T-helper 2 cell (primary cell): ENCODE measurements at regions not wholly inside any gene's neighbourhood (a gene's known extent, or its start where the extent isn't known, plus 50 kb on each side); places are given as distances from the start of the nearest gene placed in this dataset.

Source experiments
- DNase-seq, 5 experiments: peaks; one replicate each; pipeline versions ENCODE4 v3.0.0 to v3.0.0-alpha.2; 2012 to 2022

- DNase-seq: no peak
These were observed 173.6 kb downstream of the CDC5L start for GRCh38 chr6:44561060-44561623.

GRCh38 chr6:44561832-44562665 lies 174.5 kb downstream of the CDC5L start:
- no peak for DNase-seq

GRCh38 chr6:44563397-44563796 lies 175.9 kb downstream of the CDC5L start:
- DNase-seq: peak in 1 of 5 experiments; percentile 37

- no peak for DNase-seq
These were observed 177.5 kb downstream of the CDC5L start for GRCh38 chr6:44564906-44565524.

- DNase-seq: no peak
These were observed 179.9 kb downstream of the CDC5L start for GRCh38 chr6:44567406-44567805.

DNA sequence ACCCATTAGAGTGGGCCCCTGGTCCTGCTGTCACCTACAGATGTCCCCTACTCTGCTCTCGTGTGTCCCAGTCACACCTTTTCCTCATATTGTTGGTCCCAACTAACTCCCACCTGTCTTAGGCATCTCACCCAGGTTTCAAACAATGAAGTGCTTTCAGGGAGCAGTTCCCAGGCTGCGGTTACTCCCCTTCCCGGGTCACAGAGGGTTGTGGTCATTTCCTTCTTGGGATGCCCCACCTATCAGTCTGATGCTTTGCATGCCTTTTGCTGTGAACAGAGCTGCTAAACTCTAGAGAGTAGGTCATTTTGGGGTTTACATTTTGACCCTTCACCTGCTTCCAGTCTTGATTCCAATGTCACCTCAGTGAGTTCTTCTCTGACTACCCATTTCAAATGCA lies 181.6 kb downstream of the CDC5L start:
- DNase-seq: no peak

GRCh38 chr6:44569931-44570385 lies 182.5 kb downstream of the CDC5L start:
- DNase-seq: no peak

DNA sequence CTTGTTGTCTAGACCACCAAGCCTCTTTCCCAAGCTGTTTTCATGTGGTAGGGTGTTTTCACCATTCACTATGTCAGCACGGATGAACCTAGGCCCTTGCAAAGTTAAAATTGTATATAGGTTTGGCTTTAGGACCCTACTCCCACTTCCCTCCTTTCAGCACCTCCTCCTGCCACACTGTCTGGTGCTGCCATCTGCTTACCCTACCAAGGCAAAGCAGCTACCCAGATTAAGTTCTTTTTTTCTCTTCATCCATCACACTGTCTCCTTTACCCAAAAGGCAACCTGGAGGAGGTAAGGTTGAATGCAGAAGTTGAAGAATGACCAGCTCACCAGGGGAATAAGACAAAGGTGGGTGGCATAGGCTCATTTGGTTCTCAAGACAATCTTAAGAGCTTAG lies 184.0 kb downstream of the CDC5L start:
- DNase-seq: no peak

DNA sequence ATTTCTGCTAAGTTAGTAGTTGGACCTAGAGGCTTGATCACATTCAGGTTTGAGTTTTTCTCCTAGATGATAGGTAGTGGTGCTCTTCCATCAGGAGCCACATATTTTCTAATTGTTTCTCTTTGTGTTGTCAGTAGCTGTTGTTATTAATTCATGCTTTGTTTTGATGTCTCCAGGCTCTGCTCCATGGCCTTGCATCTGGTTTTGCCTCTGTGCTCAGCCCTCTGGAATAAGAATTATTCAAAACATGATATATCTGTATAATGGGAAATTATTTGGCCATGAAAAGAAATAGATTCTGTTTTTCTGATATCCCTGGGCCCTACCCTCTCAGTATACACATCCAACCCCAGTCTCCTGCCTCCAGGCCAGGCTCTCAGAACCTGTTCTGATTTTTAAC lies 184.8 kb downstream of the CDC5L start:
- no peak for DNase-seq

- no peak for DNase-seq
These were observed 188.1 kb downstream of the CDC5L start for GRCh38 chr6:44575644-44576043.

DNA sequence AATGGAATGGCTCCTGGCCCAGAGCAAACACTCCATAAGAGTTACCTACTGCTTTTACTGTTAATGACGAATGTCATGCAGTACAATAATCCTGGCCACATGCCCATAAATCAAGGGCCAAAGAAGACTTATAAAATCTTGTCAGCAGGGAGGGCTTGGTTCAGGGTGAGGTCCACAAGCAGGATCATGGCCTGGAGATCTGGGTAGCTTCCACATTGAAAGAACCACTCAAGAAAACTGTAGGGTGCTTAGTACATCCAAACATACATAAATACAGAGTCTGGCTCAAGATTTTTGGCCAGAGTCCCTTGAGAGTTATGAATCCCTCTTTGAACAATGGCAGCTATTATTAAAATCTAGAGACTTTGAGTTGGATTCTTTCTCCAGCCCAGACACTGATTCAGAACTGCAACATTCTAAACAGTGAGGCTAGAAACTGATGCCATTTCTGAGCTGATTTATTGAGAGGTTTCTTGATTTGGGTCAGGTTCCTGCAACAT lies 188.7 kb downstream of the CDC5L start:
- DNase-seq: no peak

DNA sequence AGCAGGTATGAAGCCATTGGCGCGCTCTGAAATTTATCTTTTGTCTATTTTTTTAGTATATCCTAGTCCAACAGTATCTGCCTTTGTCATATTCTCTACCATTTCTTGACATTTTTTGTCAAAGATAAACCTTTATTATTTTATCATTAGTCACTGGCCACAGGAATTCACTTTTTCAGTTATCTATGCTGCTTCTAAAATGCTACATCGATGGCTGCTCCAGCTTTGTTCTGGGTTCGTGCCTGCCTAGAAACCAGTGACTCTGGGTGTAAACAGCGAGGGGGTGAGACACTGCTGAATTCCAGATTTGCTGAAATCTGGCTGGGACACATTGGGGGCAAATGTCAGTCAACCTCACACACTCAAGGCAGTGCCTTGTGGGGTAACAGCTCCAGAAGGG lies 193.4 kb downstream of the CDC5L start:
- DNase-seq: no peak

GRCh38 chr6:44582930-44583329 lies 195.4 kb downstream of the CDC5L start:
- DNase-seq: no peak

DNA sequence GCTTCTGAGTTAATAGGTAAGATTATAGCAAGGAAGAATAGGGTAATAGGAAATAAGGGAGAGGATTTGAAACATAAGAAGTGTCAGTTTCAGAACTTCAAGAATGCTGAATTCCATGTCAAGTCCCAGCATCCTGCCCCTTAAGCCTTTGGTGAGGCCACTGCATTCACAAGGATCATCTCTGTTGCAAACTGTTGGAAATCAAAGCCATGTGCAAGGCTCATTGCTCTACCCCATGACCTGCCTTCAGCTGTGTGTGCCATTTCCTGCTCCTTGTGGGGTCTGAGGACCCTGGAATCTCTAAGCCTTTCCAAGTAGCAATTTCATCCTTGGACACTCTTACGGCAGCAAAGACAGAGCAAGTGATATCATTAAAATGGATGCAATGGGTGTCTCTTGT lies 203.0 kb downstream of the CDC5L start:
- DNase-seq: no peak

GRCh38 chr6:44593539-44593944 lies 206.0 kb downstream of the CDC5L start:
- DNase-seq: peak in 4 of 5 experiments; percentile 8 to 72 (median 36)

DNA sequence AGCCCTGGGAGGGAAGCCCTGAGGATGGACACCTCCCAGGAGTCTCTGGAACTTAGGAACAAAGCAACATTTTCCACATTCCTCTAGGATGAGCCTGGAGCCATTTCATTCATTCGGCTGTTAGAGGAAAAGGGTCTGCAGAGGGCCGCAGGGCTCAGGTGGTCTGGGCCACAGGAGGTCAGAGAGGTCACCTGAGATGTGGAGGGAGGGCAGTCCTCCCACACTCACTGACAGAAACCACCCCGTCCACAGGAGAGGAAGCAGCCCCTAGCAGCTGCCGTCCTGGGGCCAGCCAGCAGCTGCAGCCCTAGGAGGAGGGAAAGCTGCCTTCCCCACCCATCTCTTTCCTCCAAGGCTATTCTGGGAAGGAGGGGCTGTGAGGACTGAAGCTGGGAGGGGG lies 207.0 kb downstream of the CDC5L start:
- DNase-seq: no peak

DNA sequence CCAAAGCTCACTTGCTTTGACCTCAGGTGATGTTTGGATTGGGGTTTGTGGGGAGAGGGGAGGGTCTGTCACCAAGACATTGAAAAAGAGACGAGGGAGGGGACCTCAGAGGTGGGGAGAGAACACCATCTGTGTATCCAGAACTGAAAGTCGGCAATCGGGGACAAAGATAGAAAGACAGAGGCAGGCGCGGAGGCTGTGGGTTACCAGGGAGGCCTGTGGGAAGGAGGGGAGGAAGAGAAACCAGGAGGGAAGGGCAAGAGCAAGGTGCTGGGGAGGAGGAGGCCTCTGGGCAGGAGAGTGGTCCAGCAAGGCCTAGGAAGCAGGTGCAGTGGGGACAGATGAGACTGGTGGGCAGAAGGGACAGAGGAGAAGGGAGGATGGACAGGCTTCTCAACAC lies 211.2 kb downstream of the CDC5L start:
- DNase-seq: no peak

GRCh38 chr6:44599672-44600071 lies 212.2 kb downstream of the CDC5L start:
- DNase-seq: no peak

DNA sequence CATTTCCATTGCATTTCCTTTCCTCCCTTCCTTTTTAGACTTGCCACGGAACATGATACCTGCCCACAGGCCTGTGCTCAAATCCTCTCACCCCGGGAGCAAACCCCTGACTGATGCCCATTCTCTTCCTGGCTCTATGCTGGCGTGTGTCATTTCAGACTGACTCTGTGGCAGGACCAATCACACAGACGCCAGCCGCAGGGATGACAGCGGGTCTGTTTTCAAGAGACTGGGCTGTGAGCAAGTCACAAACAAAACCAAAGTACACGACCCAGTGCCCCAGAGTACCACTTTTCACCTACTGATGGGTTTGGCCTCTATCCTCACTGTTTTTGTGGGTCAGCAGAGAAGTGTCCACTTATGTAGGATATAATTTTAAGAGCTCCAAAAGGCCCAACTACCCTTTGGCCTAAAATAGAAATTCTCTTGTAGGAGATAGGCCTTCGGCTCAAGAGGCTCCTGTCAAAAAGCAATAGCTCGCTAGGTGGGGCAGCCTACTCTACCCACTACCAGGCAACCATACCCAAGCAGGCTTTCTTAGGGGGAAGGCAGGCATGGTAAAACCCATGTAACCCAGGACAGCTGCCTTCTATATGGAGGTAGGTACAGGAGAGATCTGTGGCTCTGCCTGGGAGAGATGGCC lies 215.7 kb downstream of the CDC5L start:
- no peak for DNase-seq

GRCh38 chr6:44606504-44606903 lies 219.0 kb downstream of the CDC5L start:
- no peak for DNase-seq

DNA sequence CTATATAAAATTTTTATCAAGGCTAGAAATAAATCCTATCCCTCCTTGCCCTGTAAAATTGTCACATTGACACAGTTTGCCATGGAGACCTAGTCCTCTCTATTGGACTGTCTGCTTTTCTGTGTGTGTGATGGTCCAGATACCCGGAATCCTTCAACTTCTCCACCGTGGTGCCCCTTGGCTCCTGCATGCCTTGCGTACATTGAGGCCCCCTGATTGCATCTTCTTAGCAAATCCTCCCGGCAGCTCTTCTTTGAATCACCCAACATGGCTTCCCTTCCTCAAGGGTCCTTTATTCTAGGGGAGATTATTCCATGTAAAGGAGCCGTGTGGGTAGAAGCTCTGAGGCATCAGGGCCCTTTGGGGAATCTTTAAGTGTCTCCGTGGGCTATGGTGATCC lies 219.5 kb downstream of the CDC5L start:
- DNase-seq: no peak

GRCh38 chr6:44608175-44608574 lies 220.7 kb downstream of the CDC5L start:
- DNase-seq: no peak

GRCh38 chr6:44609051-44609612 lies 221.6 kb downstream of the CDC5L start:
- no peak for DNase-seq
